ENCODE measurements at regions not wholly inside any gene's neighbourhood (a gene's known extent, or its start where the extent isn't known, plus 50 kb on each side); places are given as distances from the start of the nearest gene placed in this dataset.
A peak's percentile ranks its signal among the peaks of the same experiment; 100 is the strongest.

- TF ChIP-seq MAFK (IDR thresholded peaks at IDR 0.05; ENCODE audit: low read depth, low read length) = no peak
- Histone ChIP-seq H4K5ac (ENCODE audit: low read depth, low read length) (no peak overlapping the region), H3K9me1 (ENCODE audit: insufficient read depth, low read length) (no peaks in the 10 kb centered on the region), H3K56ac (ENCODE audit: extremely low read depth, insufficient read depth, low read length) (no peak overlapping the region), H2AK5ac (ENCODE audit: low read depth, low read length) (no peak overlapping the region), H3K4me1 (ENCODE audit: control insufficient read depth, insufficient read depth, low read length) (peaks cover 3% of the 10 kb centered on the region; the same call in 1 of the 2 replicates), H3K27me3 (ENCODE audit: control insufficient read depth, insufficient read depth, low read length) (peaks cover 33% of the 10 kb centered on the region), H3K14ac (replicated peaks; ENCODE audit: low read depth, low read length) (no peak overlapping the region), H2BK15ac (ENCODE audit: low read depth, low read length) (no peak overlapping the region), H2BK20ac (ENCODE audit: low read depth, low read length) (peak overlapping the region; percentile 41), H3K9me3 (ENCODE audit: control insufficient read depth, insufficient read depth, low read length) (no peaks in the 10 kb centered on the region), H3K23ac (ENCODE audit: low read depth, low read length) (no peak overlapping the region), H3K79me1 (ENCODE audit: low read depth in 1 of 2, low read length in 2 of 2) (no peaks in the 10 kb centered on the region), H3K9ac (ENCODE audit: low read depth, low read length) (no peak overlapping the region), H3K4me2 (ENCODE audit: low read depth, low read length) (no peak overlapping the region; the same call in 1 of the 2 replicates), H3K4ac (ENCODE audit: low read depth, low read length) (no peak overlapping the region), H2AK9ac (replicated peaks; ENCODE audit: low read depth, low read length, poor library complexity) (no peak overlapping the region), H4K8ac (ENCODE audit: low read depth in 2 of 2, low read length in 2 of 2) (peak overlapping the region in 1 of 2 experiments; percentile 1; a peak in 1 of 4 replicates), H3K4me3 (ENCODE audit: insufficient read depth, low read depth, low read length) (no peak overlapping the region), H4K20me1 (ENCODE audit: insufficient read depth, low read length) (no peaks in the 10 kb centered on the region), H4K91ac (ENCODE audit: insufficient read depth, low read depth, low read length) (peak overlapping the region; percentile 0; the same call in 1 of the 2 replicates), H2AFZ (replicated peaks; ENCODE audit: low read length, poor library complexity) (no peak overlapping the region), H2BK120ac (ENCODE audit: low read depth, low read length) (no peak overlapping the region), H3K27ac (ENCODE audit: insufficient read depth, low read length) (no peak overlapping the region), H3K18ac (ENCODE audit: low read depth, low read length) (no peak overlapping the region; the same call in 1 of the 2 replicates), H2BK5ac (ENCODE audit: low read depth, low read length, poor library complexity, severe bottlenecking) (peak overlapping the region; percentile 38), H3K36me3 (ENCODE audit: control insufficient read depth, insufficient read depth, low read length) (no peaks in the 10 kb centered on the region)
- ChIA-PET CTCF (no interaction called here), POLR2A (ENCODE audit: unreplicated experiment) (no interaction called here)
- WGBS, 2 experiments (ENCODE audit: extremely low coverage in 2 of 2, insufficient read length in 1 of 2) = 14% methylated on average over 1 of the region's 5 CpGs; no CpG with 5 or more reads in 1 of the 2 experiments
- DNase-seq = no peak
- dilution Hi-C loops (cut with HindIII; ENCODE audit: low sequenced_read_pairs, unreplicated experiment) (no loop called here), intact Hi-C loops (cut with micrococcal nuclease) (no loop called here), in situ Hi-C loops (cut with MboI; ENCODE audit: low sequenced_read_pairs) (no loop called here)
- ATAC-seq (ENCODE audit: low read depth) = no peak
- no TSS peak for BruUV-seq (replicated peaks)
Observed at GRCh38 chr9:97769208-97769607, 72.1 kb upstream of the XPA start.
